Mesendoderm (in vitro differentiated cells): ENCODE measurements at regions not wholly inside any gene's neighbourhood (a gene's known extent, or its start where the extent isn't known, plus 50 kb on each side); places are given as distances from the start of the nearest gene placed in this dataset.

Experiments
- DNase-seq: peaks from one replicate; pipeline ENCODE4 v3.0.0; 2013
- H2AK5ac ChIP-seq: 2 replicates; pipeline ENCODE4 v1.6.1; 2013; ENCODE audit warnings: low read length, inconsistent platforms
- H2BK120ac ChIP-seq: 2 replicates; pipeline ENCODE4 v1.6.1; 2013; ENCODE audit warnings: low read depth, mild to moderate bottlenecking, low read length, moderate library complexity, mixed read lengths
- H2BK15ac ChIP-seq: replicated peaks from 2 replicates; pipeline ENCODE4 v1.6.1; 2013; ENCODE audit warnings: low read depth, mild to moderate bottlenecking, moderate library complexity
- H2BK5ac ChIP-seq: 2 replicates; pipeline ENCODE4 v1.6.1; 2013; ENCODE audit warnings: low read length, inconsistent platforms
- H3K18ac ChIP-seq: 2 replicates; pipeline ENCODE4 v1.6.1; 2013; ENCODE audit warnings: mild to moderate bottlenecking, low read length, mixed read lengths
- H3K23ac ChIP-seq: one replicate; pipeline ENCODE4 v1.6.1; 2013; ENCODE audit warnings: low read length
- H3K27ac ChIP-seq: 2 replicates; pipeline ENCODE4 v1.5.1; 2013; ENCODE audit warnings: low read depth, mild to moderate bottlenecking, inconsistent platforms, low read length, moderate library complexity
- H3K27me3 ChIP-seq: 2 replicates; pipeline ENCODE4 v1.6.1; 2013; ENCODE audit warnings: low read length, control low read depth, mild to moderate bottlenecking, inconsistent platforms; ENCODE audit not compliant: insufficient read depth, poor library complexity
- H3K36me3 ChIP-seq: 2 replicates; pipeline ENCODE4 v1.6.1; 2013; ENCODE audit warnings: low read length, inconsistent platforms; ENCODE audit not compliant: control insufficient read depth, insufficient read depth
- H3K4ac ChIP-seq: one replicate; pipeline ENCODE4 v1.6.1; 2013; ENCODE audit warnings: low read depth, mild to moderate bottlenecking, low read length, moderate library complexity
- H3K4me1 ChIP-seq: 2 replicates; pipeline ENCODE4 v1.6.1; 2013; ENCODE audit warnings: low read depth, low read length, inconsistent platforms; ENCODE audit not compliant: control insufficient read depth
- H3K4me2 ChIP-seq: 2 replicates; pipeline ENCODE4 v1.6.1; 2013; ENCODE audit warnings: low read length
- H3K4me3 ChIP-seq: 2 replicates; pipeline ENCODE4 v1.5.1; 2013; ENCODE audit warnings: mild to moderate bottlenecking, low read length
- H3K56ac ChIP-seq: one replicate; pipeline ENCODE4 v1.6.1; 2013; ENCODE audit warnings: low read length
- H3K79me1 ChIP-seq: 2 replicates; pipeline ENCODE4 v1.6.1; 2013; ENCODE audit warnings: low read length, inconsistent platforms
- H3K79me2 ChIP-seq: 2 replicates; pipeline ENCODE4 v1.6.1; 2013; ENCODE audit warnings: mild to moderate bottlenecking, low read length; ENCODE audit not compliant: control insufficient read depth, insufficient read depth
- H3K9ac ChIP-seq: 2 replicates; pipeline ENCODE4 v1.6.1; 2013; ENCODE audit warnings: low read length, inconsistent platforms
- H4K5ac ChIP-seq: one replicate; pipeline ENCODE4 v1.6.1; 2013; ENCODE audit warnings: low read length
- H4K8ac ChIP-seq: one replicate; pipeline ENCODE4 v1.6.1; 2013; ENCODE audit warnings: low read depth, mild to moderate bottlenecking, control low read depth, low read length, moderate library complexity
- whole genome bisulfite sequencing: extraction: QIAGEN DNeasy Blood & Tissue Kit; methylation state at CpG from one replicate; pipeline ENCODE4 v1.1.7; 2013; ENCODE audit warnings: low lambda C conversion rate, missing lambda C conversion rate; ENCODE audit not compliant: insufficient coverage; ENCODE audit errors: extremely low coverage; 5-methylcytosine and 5-hydroxymethylcytosine counted together

- Histone ChIP-seq H4K8ac (no peak overlapping the region), H3K27me3 (no peaks in the 10 kb centered on the region), H3K23ac (no peak overlapping the region), H2AK5ac (no peak overlapping the region), H4K5ac (no peak overlapping the region), H3K79me2 (no peaks in the 10 kb centered on the region), H3K27ac (no peak overlapping the region), H3K9ac (no peak overlapping the region), H2BK120ac (peak overlapping the region; percentile 82), H3K79me1 (no peaks in the 10 kb centered on the region), H2BK5ac (no peak overlapping the region), H2BK15ac (no peak overlapping the region), H3K4me1 (peaks cover 2% of the 10 kb centered on the region), H3K18ac (no peak overlapping the region), H3K36me3 (no peaks in the 10 kb centered on the region), H3K56ac (no peak overlapping the region), H3K4me3 (no peak overlapping the region), H3K4ac (no peak overlapping the region), H3K4me2 (no peak overlapping the region)
- no peak for DNase-seq
- WGBS: no CpG with 5 or more reads among the region's 2 CpGs
These were observed 207.1 kb downstream of the LRRN1 start for GRCh38 chr3:4006288-4006687.

GRCh38 chr3:4008205-4008604 is 209.0 kb downstream of the LRRN1 start:
- H3K9ac ChIP-seq: no peak overlapping the region
- WGBS: no CpG with 5 or more reads among the region's 2 CpGs
- H3K4me2 ChIP-seq: no peak overlapping the region
- DNase-seq: no peak
- H3K27me3 ChIP-seq: no peaks in the 10 kb centered on the region
- H2BK5ac ChIP-seq: no peak overlapping the region
- H3K36me3 ChIP-seq: no peaks in the 10 kb centered on the region
- H4K8ac ChIP-seq: no peak overlapping the region
- no peak overlapping the region for H2AK5ac ChIP-seq
- H3K56ac ChIP-seq: no peak overlapping the region
- no peak overlapping the region for H2BK15ac ChIP-seq
- no peak overlapping the region for H3K4me3 ChIP-seq
- H3K79me2 ChIP-seq: no peaks in the 10 kb centered on the region
- H3K18ac ChIP-seq: no peak overlapping the region
- H4K5ac ChIP-seq: no peak overlapping the region
- no peaks in the 10 kb centered on the region for H3K79me1 ChIP-seq
- H3K4me1 ChIP-seq: no peaks in the 10 kb centered on the region
- H3K27ac ChIP-seq: no peak overlapping the region
- H3K23ac ChIP-seq: no peak overlapping the region
- no peak overlapping the region for H3K4ac ChIP-seq
- H2BK120ac ChIP-seq: no peak overlapping the region

- Histone ChIP-seq H4K5ac (no peak overlapping the region), H2BK15ac (no peak overlapping the region), H3K18ac (no peak overlapping the region), H3K9ac (no peak overlapping the region), H3K36me3 (no peaks in the 10 kb centered on the region), H2AK5ac (no peak overlapping the region), H3K4ac (no peak overlapping the region), H3K4me2 (no peak overlapping the region), H3K4me1 (no peaks in the 10 kb centered on the region), H2BK120ac (no peak overlapping the region), H3K27me3 (no peaks in the 10 kb centered on the region), H2BK5ac (no peak overlapping the region), H3K23ac (no peak overlapping the region), H3K4me3 (no peak overlapping the region), H3K27ac (no peak overlapping the region), H3K79me1 (no peaks in the 10 kb centered on the region), H4K8ac (no peak overlapping the region), H3K79me2 (no peaks in the 10 kb centered on the region), H3K56ac (no peak overlapping the region)
- no peak for DNase-seq
- no CpG with 5 or more reads among the region's 1 CpG for WGBS
These were observed 211.9 kb downstream of the LRRN1 start for GRCh38 chr3:4011166-4011565.

GRCh38 chr3:4015426-4015825 is 216.2 kb downstream of the LRRN1 start:
- H3K36me3 ChIP-seq: no peaks in the 10 kb centered on the region
- H3K4me2 ChIP-seq: no peak overlapping the region
- H4K8ac ChIP-seq: no peak overlapping the region
- H3K4me3 ChIP-seq: no peak overlapping the region
- H2BK15ac ChIP-seq: no peak overlapping the region
- no peak overlapping the region for H3K23ac ChIP-seq
- H3K9ac ChIP-seq: no peak overlapping the region
- no peak overlapping the region for H3K4ac ChIP-seq
- no peaks in the 10 kb centered on the region for H3K79me1 ChIP-seq
- DNase-seq: no peak
- H3K18ac ChIP-seq: no peak overlapping the region
- H2BK5ac ChIP-seq: no peak overlapping the region
- no peak overlapping the region for H4K5ac ChIP-seq
- H3K56ac ChIP-seq: no peak overlapping the region
- no peak overlapping the region for H3K27ac ChIP-seq
- H3K27me3 ChIP-seq: no peaks in the 10 kb centered on the region
- H2AK5ac ChIP-seq: no peak overlapping the region
- WGBS: no CpG with 5 or more reads among the region's 2 CpGs
- no peaks in the 10 kb centered on the region for H3K79me2 ChIP-seq
- H3K4me1 ChIP-seq: no peaks in the 10 kb centered on the region
- H2BK120ac ChIP-seq: no peak overlapping the region

GRCh38 chr3:4019501-4019900 is 220.3 kb downstream of the LRRN1 start:
- H2BK15ac ChIP-seq: no peak overlapping the region
- H3K79me1 ChIP-seq: no peaks in the 10 kb centered on the region
- no peak overlapping the region for H3K23ac ChIP-seq
- no peak overlapping the region for H3K56ac ChIP-seq
- H2BK5ac ChIP-seq: no peak overlapping the region
- no peak overlapping the region for H4K8ac ChIP-seq
- H2AK5ac ChIP-seq: no peak overlapping the region
- no peak overlapping the region for H3K27ac ChIP-seq
- H3K4me3 ChIP-seq: no peak overlapping the region
- no peaks in the 10 kb centered on the region for H3K4me1 ChIP-seq
- H3K4me2 ChIP-seq: no peak overlapping the region
- no peak overlapping the region for H3K9ac ChIP-seq
- no peak overlapping the region for H2BK120ac ChIP-seq
- DNase-seq: no peak
- no peaks in the 10 kb centered on the region for H3K79me2 ChIP-seq
- no peaks in the 10 kb centered on the region for H3K36me3 ChIP-seq
- no peak overlapping the region for H3K18ac ChIP-seq
- H3K4ac ChIP-seq: no peak overlapping the region
- H4K5ac ChIP-seq: no peak overlapping the region
- no peaks in the 10 kb centered on the region for H3K27me3 ChIP-seq
- no CpG with 5 or more reads among the region's 1 CpG for WGBS

GRCh38 chr3:4021162-4021561 is 221.9 kb downstream of the LRRN1 start:
- peak; percentile 36 for DNase-seq
- H2AK5ac ChIP-seq: no peak overlapping the region
- no peak overlapping the region for H3K56ac ChIP-seq
- H3K36me3 ChIP-seq: no peaks in the 10 kb centered on the region
- H3K79me1 ChIP-seq: no peaks in the 10 kb centered on the region
- H3K9ac ChIP-seq: no peak overlapping the region
- no peaks in the 10 kb centered on the region for H3K27me3 ChIP-seq
- no peaks in the 10 kb centered on the region for H3K4me1 ChIP-seq
- no peak overlapping the region for H3K4me2 ChIP-seq
- WGBS: no CpG with 5 or more reads among the region's 1 CpG
- no peak overlapping the region for H3K23ac ChIP-seq
- H4K5ac ChIP-seq: no peak overlapping the region
- H3K18ac ChIP-seq: no peak overlapping the region
- H3K4ac ChIP-seq: no peak overlapping the region
- H4K8ac ChIP-seq: no peak overlapping the region
- no peak overlapping the region for H2BK5ac ChIP-seq
- H2BK120ac ChIP-seq: no peak overlapping the region
- no peak overlapping the region for H3K27ac ChIP-seq
- H3K4me3 ChIP-seq: no peak overlapping the region
- H2BK15ac ChIP-seq: no peak overlapping the region
- no peaks in the 10 kb centered on the region for H3K79me2 ChIP-seq
